Endothelial cell of umbilical vein (primary cell): ENCODE measurements at regions not wholly inside any gene's neighbourhood (a gene's known extent, or its start where the extent isn't known, plus 50 kb on each side); places are given as distances from the start of the nearest gene placed in this dataset.

Source experiments
- BruUV-seq: library from RNA; stranded (reverse); fragments of 400-500 nt; replicated peaks from 2 replicates; lab custom pipeline; 2021; lab: Mats Ljungman, UMichigan
- CTCF ChIA-PET: fragments of 300-600, 350-600 bp; sonication (Branson Sonifier 250); formaldehyde crosslinking; loops from one replicate; lab custom pipeline; 2021; ENCODE audit warnings: antibody characterized with exemption, inconsistent platforms; lab: Charles Lee
- POLR2A ChIA-PET: fragments of 300-600, 350-600 bp; sonication (Branson Sonifier 250); formaldehyde crosslinking; loops from one replicate; lab custom pipeline; 2021; ENCODE audit warnings: antibody characterized with exemption, inconsistent platforms; lab: Charles Lee
- DNase-seq: peaks from one replicate; pipeline ENCODE4 v3.0.0-alpha.2; 2011; ENCODE audit warnings: low read depth, low spot score
- FAIRE-seq: peaks from 2 replicates; lab custom pipeline; 2011; peaks lifted over from hg19 to GRCh38; lab: Jason Lieb, UNC
- H2AFZ ChIP-seq: 2 replicates; pipeline ENCODE4 v1.6.0; 2012; ENCODE audit warnings: low read depth, low read length, control low read depth, inconsistent platforms
- H3K27ac ChIP-seq: 2 replicates; pipeline ENCODE4 v1.5.1; 2011; ENCODE audit warnings: low read depth, mild to moderate bottlenecking, control low read depth, low read length, moderate library complexity; ENCODE audit not compliant: insufficient read depth
- H3K27me3 ChIP-seq, 2 experiments: 2 replicates each; pipeline versions ENCODE4 v1.6.0 to v1.6.1; 2011; ENCODE audit warnings: low read length in 2 of 2, mixed read lengths in 1 of 2; ENCODE audit not compliant: control insufficient read depth in 2 of 2, insufficient read depth in 2 of 2
- H3K36me3 ChIP-seq, 2 experiments: 2 replicates in 1 of 2; 3 replicates in 1 of 2; pipeline ENCODE4 v1.5.1; 2011; ENCODE audit warnings: low read length in 2 of 2, mild to moderate bottlenecking in 1 of 2, moderate library complexity in 1 of 2; ENCODE audit not compliant: control insufficient read depth in 2 of 2, insufficient read depth in 2 of 2; ENCODE audit errors: extremely low read depth in 1 of 2
- H3K4me1 ChIP-seq: 3 replicates; pipeline ENCODE4 v1.5.1; 2011; ENCODE audit warnings: mild to moderate bottlenecking, low read length; ENCODE audit not compliant: control insufficient read depth, insufficient read depth; ENCODE audit errors: extremely low read depth
- H3K4me2 ChIP-seq: 2 replicates; pipeline ENCODE4 v1.6.1; 2011; ENCODE audit warnings: low read length, control low read depth, mixed read lengths; ENCODE audit not compliant: insufficient read depth
- H3K4me3 ChIP-seq, 3 experiments: fragments of 200-600 bp in 1 of 3; sonication (generic), shearing (Covaris generic) in 1 of 3; replicated peaks in 1 of 3; 2 replicates each; pipeline ENCODE4 v1.5.1; 2011 to 2016; ENCODE audit warnings: control low read depth in 3 of 3, low read length in 3 of 3, mild to moderate bottlenecking in 2 of 3, inconsistent platforms in 1 of 3, low read depth in 1 of 3, moderate library complexity in 1 of 3; ENCODE audit not compliant: insufficient read depth in 1 of 3
- H3K79me2 ChIP-seq: 2 replicates; pipeline ENCODE4 v1.6.0; 2012; ENCODE audit warnings: low read length, inconsistent platforms; ENCODE audit not compliant: control insufficient read depth, insufficient read depth
- H3K9ac ChIP-seq: replicated peaks from 2 replicates; pipeline ENCODE3; 2011; ENCODE audit warnings: low read length, control low read depth; ENCODE audit not compliant: insufficient read depth; ENCODE audit errors: extremely low read depth
- H3K9me1 ChIP-seq: replicated peaks from 3 replicates; pipeline ENCODE4 v1.6.0; 2011; ENCODE audit warnings: mild to moderate bottlenecking, low read length; ENCODE audit not compliant: control insufficient read depth, insufficient read depth; ENCODE audit errors: extremely low read depth
- H3K9me3 ChIP-seq: replicated peaks from 2 replicates; pipeline ENCODE4 v1.5.1; 2012; ENCODE audit warnings: low read length, inconsistent platforms; ENCODE audit not compliant: control insufficient read depth, insufficient read depth
- H4K20me1 ChIP-seq: replicated peaks from 2 replicates; pipeline ENCODE3; 2011; ENCODE audit warnings: mild to moderate bottlenecking, low read length; ENCODE audit not compliant: control insufficient read depth, insufficient read depth; ENCODE audit errors: extremely low read depth
- EZH2 ChIP-seq: IDR thresholded peaks from 2 replicates; pipeline ENCODE4 v1.6.1; 2012; ENCODE audit warnings: borderline replicate concordance, low read depth, mild to moderate bottlenecking, moderate library complexity, low read length, inconsistent platforms; ENCODE audit not compliant: severe bottlenecking
- FOS ChIP-seq: IDR thresholded peaks from 2 replicates; pipeline ENCODE4 v1.6.1; 2011; ENCODE audit warnings: mild to moderate bottlenecking, low read length, moderate library complexity, borderline replicate concordance; ENCODE audit not compliant: insufficient read depth
- GATA2 ChIP-seq: IDR thresholded peaks from 2 replicates; pipeline ENCODE4 v1.7.0; 2011; ENCODE audit warnings: low read depth, mild to moderate bottlenecking, moderate library complexity, mixed read lengths, low read length; ENCODE audit not compliant: insufficient read length, insufficient read depth
- JUN ChIP-seq: IDR thresholded peaks from 2 replicates; pipeline ENCODE4 v1.6.1; 2011; ENCODE audit warnings: borderline replicate concordance, low read depth; ENCODE audit not compliant: insufficient read length, insufficient read depth
- MYC ChIP-seq: IDR thresholded peaks from one replicate; pipeline ENCODE4 v1.6.1; 2011; ENCODE audit warnings: mild to moderate bottlenecking, low read depth, low read length
- POLR2A ChIP-seq: IDR thresholded peaks from 2 replicates; pipeline ENCODE4 v1.6.1; 2012; ENCODE audit warnings: low read depth, mild to moderate bottlenecking, control low read depth, low read length
- dilution Hi-C: fragments of 300-500 bp; cut with MboI; formaldehyde crosslinking; loops from one replicate; pipeline ENCODE4 v1.15.0; 2019; ENCODE audit warnings: low sequenced_read_pairs; ENCODE audit not compliant: extremely low pct_ligation_motif_present
- intact Hi-C: fragments of 100-400 bp; cut with micrococcal nuclease; formaldehyde crosslinking; loops from one replicate; pipeline ENCODE4 v1.10.0; 2022
- TF ChIP-seq, protein P1 (sequence below), 2 donors: IDR thresholded peaks; 1 replicate in 1 of 2; 2 replicates in 1 of 2; pipeline ENCODE4 v1.5.1; 2011; ENCODE audit warnings: low read length in 2 of 2, mild to moderate bottlenecking in 2 of 2, moderate library complexity in 2 of 2, control low read depth in 1 of 2, inconsistent platforms in 1 of 2, low read depth in 1 of 2; ENCODE audit not compliant: insufficient read depth in 1 of 2; ENCODE audit errors: extremely low read depth in 1 of 2

DNA sequence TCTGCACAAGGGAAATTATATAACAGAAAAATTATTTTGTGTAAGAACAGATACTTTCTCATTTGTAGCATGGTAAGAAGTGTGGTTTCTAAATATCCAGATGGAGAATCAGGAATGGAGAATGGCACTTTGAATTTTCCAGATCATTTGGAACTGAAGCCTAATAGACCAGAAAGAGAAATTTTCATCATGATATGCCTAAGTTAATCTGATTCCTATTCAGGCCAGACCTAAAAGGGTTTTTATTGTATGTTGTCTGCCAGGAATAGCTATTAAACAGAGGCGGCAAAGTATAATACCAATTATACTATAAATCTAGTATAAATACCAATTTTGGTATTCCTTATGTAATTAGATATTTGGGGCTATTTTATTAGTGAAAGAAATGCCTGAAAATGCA is 382.7 kb upstream of the FAR2 start:
- Histone ChIP-seq H2AFZ (no peak overlapping the region), H3K79me2 (no peaks in the 10 kb centered on the region), H3K9ac (no peak overlapping the region), H3K4me3 (no peak overlapping the region), H3K4me2 (no peak overlapping the region), H3K9me3 (no peaks in the 10 kb centered on the region), H3K27ac (no peak overlapping the region), H3K36me3 (no peaks in the 10 kb centered on the region), H3K4me1 (peaks cover 27% of the 10 kb centered on the region), H4K20me1 (no peaks in the 10 kb centered on the region), H3K9me1 (peaks cover 2% of the 10 kb centered on the region), H3K27me3 (no peaks in the 10 kb centered on the region)
- POLR2A ChIA-PET = no interaction called here
- intact Hi-C loops = loop anchor here (10.0 kb wide), 1 partner anchor 468 kb away; no protein-coding TSS in a partner anchor
- no peak for DNase-seq
- no TSS peak for BruUV-seq
- CTCF ChIA-PET = no interaction called here
- TF ChIP-seq POLR2A (no peak), EZH2 (no peak), JUN (no peak), MYC (no peak)
- TF ChIP-seq, protein P1, sequence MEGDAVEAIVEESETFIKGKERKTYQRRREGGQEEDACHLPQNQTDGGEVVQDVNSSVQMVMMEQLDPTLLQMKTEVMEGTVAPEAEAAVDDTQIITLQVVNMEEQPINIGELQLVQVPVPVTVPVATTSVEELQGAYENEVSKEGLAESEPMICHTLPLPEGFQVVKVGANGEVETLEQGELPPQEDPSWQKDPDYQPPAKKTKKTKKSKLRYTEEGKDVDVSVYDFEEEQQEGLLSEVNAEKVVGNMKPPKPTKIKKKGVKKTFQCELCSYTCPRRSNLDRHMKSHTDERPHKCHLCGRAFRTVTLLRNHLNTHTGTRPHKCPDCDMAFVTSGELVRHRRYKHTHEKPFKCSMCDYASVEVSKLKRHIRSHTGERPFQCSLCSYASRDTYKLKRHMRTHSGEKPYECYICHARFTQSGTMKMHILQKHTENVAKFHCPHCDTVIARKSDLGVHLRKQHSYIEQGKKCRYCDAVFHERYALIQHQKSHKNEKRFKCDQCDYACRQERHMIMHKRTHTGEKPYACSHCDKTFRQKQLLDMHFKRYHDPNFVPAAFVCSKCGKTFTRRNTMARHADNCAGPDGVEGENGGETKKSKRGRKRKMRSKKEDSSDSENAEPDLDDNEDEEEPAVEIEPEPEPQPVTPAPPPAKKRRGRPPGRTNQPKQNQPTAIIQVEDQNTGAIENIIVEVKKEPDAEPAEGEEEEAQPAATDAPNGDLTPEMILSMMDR (IDR thresholded peaks at IDR 0.05; ENCODE audit: extremely low read depth in 1 of 2, insufficient read depth in 1 of 2, low read depth in 1 of 2, low read length in 2 of 2) = no peak
- no peak for FAIRE-seq
- dilution Hi-C loops = no loop called here

DNA sequence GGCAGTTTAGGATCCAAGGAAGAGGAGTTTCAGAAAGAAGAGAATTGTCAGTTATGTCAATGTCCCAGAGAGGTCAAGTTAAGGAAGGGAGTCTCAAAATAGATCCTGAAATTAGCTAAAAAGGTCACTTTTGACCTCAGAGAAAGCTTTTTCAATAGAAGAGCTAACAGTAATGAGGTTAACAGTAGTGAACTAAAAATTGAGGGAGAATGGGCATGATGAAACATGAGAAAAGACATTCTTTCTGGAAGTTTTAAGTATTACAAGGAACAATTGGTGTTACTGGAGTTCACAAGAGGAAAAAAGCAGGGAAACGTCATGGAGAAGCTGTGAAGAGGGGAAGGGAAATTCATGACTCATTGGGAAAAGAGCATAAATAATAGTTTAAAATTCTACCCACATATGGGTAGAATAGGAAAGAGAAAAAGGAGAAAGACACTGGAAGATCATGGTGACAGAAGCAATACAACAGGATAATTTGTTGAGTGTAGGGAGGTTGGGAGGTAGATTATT is 381.2 kb upstream of the FAR2 start:
- H4K20me1 ChIP-seq = no peaks in the 10 kb centered on the region
- ChIA-PET POLR2A (no interaction called here), CTCF (interaction anchor here (1.1 kb wide), 1 partner anchor 68 kb away, joined by 3 read pairs; no protein-coding TSS in a partner anchor)
- H3K79me2 ChIP-seq = no peaks in the 10 kb centered on the region
- peak overlapping the region; percentile 51 for H3K9ac ChIP-seq
- peaks cover 27% of the 10 kb centered on the region for H3K4me1 ChIP-seq
- H3K9me1 ChIP-seq = peaks cover 2% of the 10 kb centered on the region
- H3K9me3 ChIP-seq = no peaks in the 10 kb centered on the region
- peak overlapping the region; percentile 57 for H3K27ac ChIP-seq
- H2AFZ ChIP-seq = no peak overlapping the region
- H3K27me3 ChIP-seq = no peaks in the 10 kb centered on the region
- BruUV-seq = no TSS peak
- no peak overlapping the region for H3K4me3 ChIP-seq
- no peak for FAIRE-seq
- dilution Hi-C loops (no loop called here), intact Hi-C loops (loop anchor here (10.0 kb wide), 1 partner anchor 467 kb away; no protein-coding TSS in a partner anchor)
- H3K4me2 ChIP-seq = no peak overlapping the region
- TF ChIP-seq JUN (peak; percentile 72), FOS (peak; percentile 65), GATA2 (no peak)
- TF ChIP-seq, protein P1 (IDR thresholded peaks at IDR 0.05; ENCODE audit: extremely low read depth in 1 of 2, insufficient read depth in 1 of 2, low read depth in 1 of 2, low read length in 2 of 2) = no peak
- H3K36me3 ChIP-seq = no peaks in the 10 kb centered on the region
- peak; percentile 82 for DNase-seq
